Thoracic aorta (tissue), 2 donors: ENCODE measurements at regions not wholly inside any gene's neighbourhood (a gene's known extent, or its start where the extent isn't known, plus 50 kb on each side); places are given as distances from the start of the nearest gene placed in this dataset.
"Not testable (repeated sequence)": the region's sequence is repeated elsewhere in the genome, so short reads cannot be mapped to it uniquely, and the experiment has no call there.

Experiments
- ATAC-seq: fragments of 150-250 bp; one replicate; pipeline ENCODE4 v1.8.0; 2017; ENCODE audit warnings: low read depth; ENCODE audit not compliant: insufficient number of reproducible peaks, low FRiP score
- DNase-seq: peaks from one replicate; pipeline ENCODE4 v3.0.0-alpha.2; 2020; ENCODE audit warnings: low spot score
- H3K27ac ChIP-seq, 2 donors: fragments of 200-600 bp; sonication (generic); 1 replicate in 1 of 2; 2 replicates in 1 of 2; pipeline ENCODE4 v1.5.1; 2016; ENCODE audit warnings: mild to moderate bottlenecking in 2 of 2, moderate library complexity in 2 of 2
- H3K27me3 ChIP-seq: fragments of 200-600 bp; sonication (generic); replicated peaks from 2 replicates; pipeline ENCODE4 v1.6.0; 2016; ENCODE audit warnings: mild to moderate bottlenecking; ENCODE audit not compliant: insufficient read depth
- H3K36me3 ChIP-seq: fragments of 200-600 bp; sonication (generic); one replicate; pipeline ENCODE4 v1.5.1; 2016
- H3K4me1 ChIP-seq, 2 donors: fragments of 200-600 bp; sonication (generic); 1 replicate in 1 of 2; 2 replicates in 1 of 2; pipeline versions ENCODE4 v1.5.1 to v1.6.0; 2016; ENCODE audit warnings: low read depth in 2 of 2, mild to moderate bottlenecking in 1 of 2; ENCODE audit not compliant: control insufficient read depth in 1 of 2
- H3K4me3 ChIP-seq: fragments of 200-600 bp; sonication (generic); 2 replicates; pipeline ENCODE4 v1.5.1; 2016; ENCODE audit warnings: mild to moderate bottlenecking
- H3K9me3 ChIP-seq: fragments of 200-600 bp; sonication (generic); 2 replicates; pipeline ENCODE4 v1.5.1; 2016
- CTCF ChIP-seq: fragments of 200-600 bp; sonication (generic); IDR thresholded peaks from one replicate; pipeline ENCODE4 v1.5.1; 2019; ENCODE audit warnings: antibody characterized with exemption

- Histone ChIP-seq H3K36me3 (no peaks in the 10 kb centered on the region), H3K9me3 (no peaks in the 10 kb centered on the region), H3K4me1 (no peaks in the 10 kb centered on the region), H3K27me3 (no peaks in the 10 kb centered on the region), H3K27ac (no peak overlapping the region), H3K4me3 (no peak overlapping the region)
- ATAC-seq: no peak
- no peak for DNase-seq
- no peak for TF ChIP-seq CTCF
Measured at GRCh38 chr13:111668451-111668850, 348.0 kb downstream of the TEX29 start.

- H3K9me3 ChIP-seq, H3K27me3 ChIP-seq, H3K27ac ChIP-seq, H3K4me1 ChIP-seq, ATAC-seq, H3K36me3 ChIP-seq, H3K4me3 ChIP-seq, DNase-seq: not testable (repeated sequence)
Measured at GRCh38 chr13:111672198-111672597, 351.8 kb downstream of the TEX29 start.

DNA sequence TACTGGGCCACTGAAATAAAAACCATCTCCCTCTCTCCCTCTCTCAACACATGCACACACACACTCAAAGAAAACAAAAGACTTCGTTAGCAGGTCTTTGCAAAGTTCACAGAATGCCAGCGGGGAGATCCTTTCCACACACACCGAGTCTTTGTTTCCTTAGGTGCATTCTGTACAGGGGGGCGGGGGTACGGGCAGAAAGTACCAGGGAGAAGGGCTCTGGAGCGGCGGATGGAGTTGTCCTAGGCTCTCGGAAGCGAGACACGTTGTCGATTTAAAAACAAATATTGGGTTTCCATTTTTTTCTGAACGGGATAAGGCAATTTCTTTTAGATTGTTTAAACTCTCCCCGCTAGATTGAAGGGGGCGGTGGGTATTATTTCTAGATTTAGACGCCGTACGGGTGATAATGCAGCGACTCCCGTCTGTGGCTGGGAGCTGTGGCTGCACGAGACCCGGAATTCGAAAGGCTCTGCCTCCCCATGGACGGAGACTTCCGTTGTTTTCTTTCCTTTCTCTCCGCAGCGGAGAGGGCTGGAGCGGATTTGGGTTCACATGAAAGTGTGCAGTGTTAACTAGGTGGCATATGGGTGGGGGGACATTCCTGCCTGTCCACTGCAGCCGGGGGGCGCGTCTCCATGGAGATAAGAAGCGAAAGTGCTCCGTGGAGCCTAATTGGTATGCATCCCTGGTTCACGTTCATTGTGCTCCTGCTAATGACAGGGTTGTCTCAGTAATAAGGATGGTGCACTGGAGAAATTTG, 357.9 kb downstream of the TEX29 start:
- not testable (repeated sequence) for H3K4me3 ChIP-seq, DNase-seq, ATAC-seq, H3K4me1 ChIP-seq, H3K27me3 ChIP-seq, H3K36me3 ChIP-seq, H3K9me3 ChIP-seq, H3K27ac ChIP-seq

DNA sequence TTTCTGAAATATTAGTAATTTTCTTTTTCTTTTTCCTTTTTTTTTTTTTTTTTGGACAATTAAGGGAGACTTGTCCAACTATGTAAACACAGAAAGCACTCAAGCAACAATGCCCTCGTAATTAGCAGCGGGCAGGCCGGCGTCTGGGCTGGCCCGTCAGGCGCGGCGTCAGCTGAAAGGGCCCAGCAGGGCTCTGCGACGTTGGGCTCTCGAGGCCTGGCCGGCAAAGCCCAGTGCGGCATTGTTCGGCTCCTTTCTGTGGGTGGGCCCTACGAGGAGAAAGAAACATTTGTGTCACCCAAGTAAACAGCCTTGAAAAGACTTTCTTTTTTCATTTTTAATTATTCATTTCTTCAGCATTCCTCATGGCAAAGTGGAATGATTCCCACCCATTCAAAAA, 359.2 kb downstream of the TEX29 start:
- not testable (repeated sequence) for H3K4me1 ChIP-seq, ATAC-seq, H3K36me3 ChIP-seq, H3K9me3 ChIP-seq, H3K4me3 ChIP-seq, H3K27me3 ChIP-seq, H3K27ac ChIP-seq, DNase-seq

- ATAC-seq, H3K4me1 ChIP-seq, DNase-seq, H3K36me3 ChIP-seq, H3K27me3 ChIP-seq, H3K4me3 ChIP-seq, H3K9me3 ChIP-seq, H3K27ac ChIP-seq: not testable (repeated sequence)
Measured at GRCh38 chr13:111680100-111680499, 359.7 kb downstream of the TEX29 start.

DNA sequence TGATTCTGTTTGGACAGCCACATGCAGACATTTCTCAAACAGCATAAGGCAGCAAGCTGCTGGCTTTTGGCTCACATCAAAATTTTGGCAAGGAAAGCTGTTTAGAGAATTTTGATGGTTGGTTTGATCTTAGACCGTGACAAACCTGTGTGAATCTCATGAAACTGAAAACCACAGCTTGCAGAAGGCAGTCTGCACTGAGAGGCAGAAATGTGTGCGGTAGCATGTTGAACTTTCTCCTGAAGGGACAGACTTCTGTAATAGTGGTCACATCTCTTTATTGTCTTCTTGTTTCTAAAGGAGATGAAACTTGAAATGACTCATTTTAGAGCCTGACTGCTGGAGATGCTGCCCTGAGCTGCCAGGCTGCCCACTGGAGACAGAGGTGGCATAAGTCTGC, 371.6 kb downstream of the TEX29 start:
- H3K27ac ChIP-seq, ATAC-seq, DNase-seq, H3K27me3 ChIP-seq, H3K9me3 ChIP-seq, H3K4me1 ChIP-seq, H3K36me3 ChIP-seq, H3K4me3 ChIP-seq: not testable (repeated sequence)

GRCh38 chr13:111696121-111696520, 370.8 kb upstream of the SOX1 start:
- ATAC-seq, H3K27ac ChIP-seq, H3K9me3 ChIP-seq, H3K36me3 ChIP-seq, H3K4me1 ChIP-seq, H3K4me3 ChIP-seq, H3K27me3 ChIP-seq, DNase-seq: not testable (repeated sequence)

GRCh38 chr13:111702059-111702458, 364.9 kb upstream of the SOX1 start:
- not testable (repeated sequence) for H3K4me3 ChIP-seq, H3K27me3 ChIP-seq, DNase-seq, H3K36me3 ChIP-seq, H3K4me1 ChIP-seq, H3K27ac ChIP-seq, ATAC-seq, H3K9me3 ChIP-seq
